ENCODE measurements at regions not wholly inside any gene's neighbourhood (a gene's known extent, or its start where the extent isn't known, plus 50 kb on each side); places are given as distances from the start of the nearest gene placed in this dataset.
"Not testable (repeated sequence)": the region's sequence is repeated elsewhere in the genome, so short reads cannot be mapped to it uniquely, and the experiment has no call there.

GRCh38 chr5:18292146-18292545 is 657.9 kb downstream of the TAF11L14 start:
- Mint-ChIP-seq H3K4me1 (ENCODE audit: low read depth) (no peaks in the 10 kb centered on the region), H3K4me3 (no peak overlapping the region), H3K27ac (no peak overlapping the region), H3K36me3 (no peaks in the 10 kb centered on the region), H3K9me3 (peaks cover 3% of the 10 kb centered on the region), H3K27me3 (no peaks in the 10 kb centered on the region)
- DNase-seq, result no peak
- CTCF ChIA-PET, result no interaction called here
- intact Hi-C loops (cut with micrococcal nuclease), result no loop called here
- POLR2A ChIA-PET, result no interaction called here

DNA sequence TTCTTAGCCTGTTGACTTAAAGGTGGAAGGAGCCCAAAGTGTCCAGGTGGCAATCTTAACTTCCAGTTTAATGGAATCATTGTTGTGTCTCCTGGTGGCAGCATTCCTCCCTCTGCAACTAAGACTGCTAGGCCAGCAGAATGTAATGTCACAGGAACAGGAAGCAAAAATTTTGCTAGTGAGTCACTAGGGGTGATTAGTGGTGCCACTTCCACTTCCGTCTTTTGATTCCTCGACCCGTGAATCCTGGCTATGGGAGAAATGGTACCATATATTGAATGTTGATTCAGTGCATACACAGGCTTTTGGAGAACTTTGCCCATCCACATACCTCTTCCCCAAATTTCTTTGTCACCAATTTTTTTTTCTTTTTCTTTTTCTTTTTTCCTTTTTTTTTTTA is 661.4 kb downstream of the TAF11L14 start:
- H3K9me3 Mint-ChIP-seq; DNase-seq; H3K4me3 Mint-ChIP-seq; H3K27ac Mint-ChIP-seq; CTCF ChIA-PET; H3K36me3 Mint-ChIP-seq; intact Hi-C loops (cut with micrococcal nuclease); H3K27me3 Mint-ChIP-seq; H3K4me1 Mint-ChIP-seq (ENCODE audit: low read depth): not testable (repeated sequence)
- POLR2A ChIA-PET, result interaction anchor here (0.7 kb wide), 1 partner anchor 8 kb away, joined by 3 read pairs; no protein-coding TSS in a partner anchor

GRCh38 chr5:18299166-18299565 is 664.9 kb downstream of the TAF11L14 start:
- DNase-seq, result no peak

DNA sequence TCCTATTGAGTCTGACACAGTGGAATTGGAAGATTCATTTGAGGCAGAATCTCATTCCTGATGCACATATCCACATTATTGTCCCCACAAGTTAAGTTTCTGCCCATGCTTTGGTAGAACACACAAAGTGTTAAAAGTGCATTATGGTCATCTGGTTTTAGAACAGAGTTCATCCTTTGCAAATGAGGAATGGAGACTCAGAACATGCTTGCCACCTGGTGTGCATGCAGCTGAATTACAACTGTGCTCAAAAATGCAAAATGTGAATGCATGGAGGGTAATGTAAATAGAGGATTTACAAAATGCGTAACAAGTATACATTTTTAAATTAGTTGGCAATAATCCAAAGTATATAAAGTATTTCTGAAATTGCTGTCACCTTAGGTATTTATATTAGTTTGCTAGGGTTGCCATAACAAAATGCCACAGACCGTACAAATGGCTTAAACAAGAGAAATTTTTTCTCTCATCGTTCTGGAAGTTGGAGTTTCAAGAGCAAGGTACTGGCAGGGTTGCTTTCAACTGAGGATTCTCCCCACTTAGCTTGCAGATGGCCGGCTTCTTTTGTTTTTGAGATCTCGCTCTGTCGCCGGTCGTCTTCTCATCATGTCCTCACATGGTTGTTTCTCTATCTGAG is 671.1 kb downstream of the TAF11L14 start:
- no peak overlapping the region for H3K4me3 Mint-ChIP-seq
- intact Hi-C loops (cut with micrococcal nuclease), result no loop called here
- peaks cover 4% of the 10 kb centered on the region for H3K9me3 Mint-ChIP-seq
- CTCF ChIA-PET, result no interaction called here
- no peaks in the 10 kb centered on the region for H3K4me1 Mint-ChIP-seq (ENCODE audit: low read depth)
- no peaks in the 10 kb centered on the region for H3K36me3 Mint-ChIP-seq
- no peaks in the 10 kb centered on the region for H3K27me3 Mint-ChIP-seq
- H3K27ac Mint-ChIP-seq, result no peak overlapping the region
- POLR2A ChIA-PET, result no interaction called here
- no peak for DNase-seq

More at GRCh38 chr5:18299166-18299565, 664.9 kb downstream of the TAF11L14 start:
- peaks cover 7% of the 10 kb centered on the region for H3K9me3 Mint-ChIP-seq
- H3K36me3 Mint-ChIP-seq, result no peaks in the 10 kb centered on the region
- POLR2A ChIA-PET, result no interaction called here
- CTCF ChIA-PET, result no interaction called here
- no peaks in the 10 kb centered on the region for H3K4me1 Mint-ChIP-seq (ENCODE audit: low read depth)
- H3K27me3 Mint-ChIP-seq, result no peaks in the 10 kb centered on the region
- intact Hi-C loops (cut with micrococcal nuclease), result no loop called here
- no peak overlapping the region for H3K27ac Mint-ChIP-seq
- no peak overlapping the region for H3K4me3 Mint-ChIP-seq

GRCh38 chr5:18311266-18311665 is 677.0 kb downstream of the TAF11L14 start:
- no peaks in the 10 kb centered on the region for H3K9me3 Mint-ChIP-seq
- ChIA-PET CTCF (no interaction called here), POLR2A (no interaction called here)
- no peaks in the 10 kb centered on the region for H3K4me1 Mint-ChIP-seq (ENCODE audit: low read depth)
- H3K36me3 Mint-ChIP-seq, result no peaks in the 10 kb centered on the region
- DNase-seq, result no peak
- no peak overlapping the region for H3K4me3 Mint-ChIP-seq
- intact Hi-C loops (cut with micrococcal nuclease), result no loop called here
- no peak overlapping the region for H3K27ac Mint-ChIP-seq
- no peaks in the 10 kb centered on the region for H3K27me3 Mint-ChIP-seq

DNA sequence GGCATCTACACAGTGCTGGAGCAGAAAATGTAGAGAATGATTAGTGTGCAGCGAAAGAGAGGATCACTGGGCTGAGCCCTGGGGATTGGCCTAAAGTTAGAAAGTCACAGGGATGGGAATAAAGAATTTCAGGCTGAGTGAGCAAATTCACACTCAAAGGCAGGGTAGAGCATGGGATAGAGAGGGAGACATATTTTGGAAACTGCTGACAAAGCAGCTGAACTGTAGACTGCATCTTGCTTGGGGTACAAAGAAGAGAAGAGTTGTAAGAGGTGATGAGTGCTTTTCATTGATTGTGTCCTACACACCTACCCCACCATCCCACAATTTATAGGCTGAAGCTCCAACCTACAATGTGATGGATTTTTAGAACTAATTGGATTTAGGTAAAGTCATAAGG is 677.8 kb downstream of the TAF11L14 start:
- Mint-ChIP-seq H3K27me3 (no peaks in the 10 kb centered on the region), H3K9me3 (no peaks in the 10 kb centered on the region), H3K4me3 (no peak overlapping the region), H3K4me1 (ENCODE audit: low read depth) (no peaks in the 10 kb centered on the region), H3K27ac (no peak overlapping the region), H3K36me3 (no peaks in the 10 kb centered on the region)
- DNase-seq, result no peak
- ChIA-PET POLR2A (no interaction called here), CTCF (interaction anchor here (0.6 to 1.0 kb wide), 2 partner anchors 8 to 496 kb away, joined by 3 read pairs; no protein-coding TSS in a partner anchor)
- intact Hi-C loops (cut with micrococcal nuclease), result no loop called here

- ChIA-PET CTCF (interaction anchor here (1.2 kb wide), 1 partner anchor 1098 kb away, joined by 6 read pairs; no protein-coding TSS in a partner anchor), POLR2A (no interaction called here)
- no peaks in the 10 kb centered on the region for H3K9me3 Mint-ChIP-seq
- no peak for DNase-seq
- H3K36me3 Mint-ChIP-seq, result no peaks in the 10 kb centered on the region
- H3K4me1 Mint-ChIP-seq (ENCODE audit: low read depth), result no peaks in the 10 kb centered on the region
- no peak overlapping the region for H3K4me3 Mint-ChIP-seq
- no peak overlapping the region for H3K27ac Mint-ChIP-seq
- H3K27me3 Mint-ChIP-seq, result no peaks in the 10 kb centered on the region
- intact Hi-C loops (cut with micrococcal nuclease), result loop anchor here (1.0 kb wide), 1 partner anchor 1098 kb away; no protein-coding TSS in a partner anchor
Measured at GRCh38 chr5:18314192-18314778, 680.0 kb downstream of the TAF11L14 start.

- CTCF ChIA-PET, result no interaction called here
- no peaks in the 10 kb centered on the region for H3K4me1 Mint-ChIP-seq (ENCODE audit: low read depth)
- POLR2A ChIA-PET, result no interaction called here
Measured at GRCh38 chr5:18321262-18321942, 687.1 kb downstream of the TAF11L14 start.

GRCh38 chr5:18323891-18324290 is 689.6 kb downstream of the TAF11L14 start:
- Mint-ChIP-seq H3K9me3 (peaks cover 5% of the 10 kb centered on the region), H3K4me1 (ENCODE audit: low read depth) (no peaks in the 10 kb centered on the region), H3K4me3 (no peak overlapping the region), H3K27me3 (no peaks in the 10 kb centered on the region), H3K27ac (no peak overlapping the region), H3K36me3 (no peaks in the 10 kb centered on the region)
- DNase-seq, result no peak
- POLR2A ChIA-PET, result no interaction called here
- CTCF ChIA-PET, result no interaction called here
- intact Hi-C loops (cut with micrococcal nuclease), result no loop called here

More at GRCh38 chr5:18321262-18321942, 687.1 kb downstream of the TAF11L14 start:
- Mint-ChIP-seq H3K9me3 (peaks cover 5% of the 10 kb centered on the region), H3K36me3 (no peaks in the 10 kb centered on the region), H3K27ac (no peak overlapping the region), H3K27me3 (no peaks in the 10 kb centered on the region), H3K4me3 (no peak overlapping the region)
- DNase-seq, result no peak
- intact Hi-C loops (cut with micrococcal nuclease), result no loop called here

DNA sequence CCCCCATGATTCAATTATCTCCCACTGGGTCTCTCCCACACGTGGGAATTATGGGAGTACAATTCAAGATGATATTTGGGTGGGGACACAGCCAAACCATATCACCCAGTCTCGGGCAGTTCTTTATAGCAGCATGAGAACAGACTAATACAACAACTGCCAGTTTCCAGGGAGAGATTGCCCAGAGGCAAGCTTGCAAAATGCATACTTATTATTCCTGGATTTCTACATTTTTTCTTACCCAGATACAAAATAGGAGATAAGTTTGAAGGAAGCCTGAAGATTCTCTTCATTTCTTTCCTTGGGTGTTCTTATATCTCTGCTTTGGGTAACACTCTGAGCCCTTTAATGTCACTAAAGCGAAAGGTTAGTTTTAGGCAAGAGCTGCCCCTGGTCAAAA is 691.2 kb downstream of the TAF11L14 start:
- intact Hi-C loops (cut with micrococcal nuclease), result no loop called here
- no peak overlapping the region for H3K27ac Mint-ChIP-seq

DNA sequence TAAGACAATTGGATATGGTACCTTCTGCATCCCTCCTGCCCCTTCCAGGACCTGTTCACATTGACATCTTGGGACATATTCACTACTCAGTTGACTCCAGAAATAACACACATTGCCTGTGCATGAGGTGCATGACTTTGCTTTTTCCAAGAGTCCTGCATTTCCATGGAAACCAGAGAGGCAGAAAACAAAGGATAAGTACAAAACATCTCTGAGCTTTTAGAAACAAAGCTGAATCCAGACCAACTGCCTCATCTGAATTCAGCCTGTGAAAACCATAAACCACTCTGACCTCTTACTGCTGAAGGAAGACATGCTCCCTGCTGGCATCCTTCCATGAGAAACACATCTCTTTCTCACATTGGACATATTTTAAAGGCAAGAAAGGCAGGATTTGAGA is 695.1 kb downstream of the TAF11L14 start:
- H3K27ac Mint-ChIP-seq, result no peak overlapping the region
- H3K4me3 Mint-ChIP-seq, result no peak overlapping the region
- H3K9me3 Mint-ChIP-seq, result peaks cover 12% of the 10 kb centered on the region
- ChIA-PET POLR2A (no interaction called here), CTCF (no interaction called here)
- H3K36me3 Mint-ChIP-seq, result no peaks in the 10 kb centered on the region
- H3K27me3 Mint-ChIP-seq, result no peaks in the 10 kb centered on the region
- H3K4me1 Mint-ChIP-seq (ENCODE audit: low read depth), result no peaks in the 10 kb centered on the region
- intact Hi-C loops (cut with micrococcal nuclease), result no loop called here
- DNase-seq, result no peak

More for the DNA sequence above, 691.2 kb downstream of the TAF11L14 start:
- POLR2A ChIA-PET, result no interaction called here
- Mint-ChIP-seq H3K36me3 (no peaks in the 10 kb centered on the region), H3K4me1 (ENCODE audit: low read depth) (no peaks in the 10 kb centered on the region), H3K27me3 (no peaks in the 10 kb centered on the region), H3K4me3 (no peak overlapping the region), H3K9me3 (peaks cover 5% of the 10 kb centered on the region)
- CTCF ChIA-PET, result no interaction called here
- DNase-seq, result no peak

- no peaks in the 10 kb centered on the region for H3K27me3 Mint-ChIP-seq
- intact Hi-C loops (cut with micrococcal nuclease), result no loop called here
Measured at GRCh38 chr5:18333841-18334240, 699.6 kb downstream of the TAF11L14 start.

GRCh38 chr5:18334949-18335348 is 700.7 kb downstream of the TAF11L14 start:
- H3K9me3 Mint-ChIP-seq, result peaks cover 7% of the 10 kb centered on the region
- intact Hi-C loops (cut with micrococcal nuclease), result no loop called here
- H3K4me1 Mint-ChIP-seq (ENCODE audit: low read depth), result no peaks in the 10 kb centered on the region
- no peak for DNase-seq
- no peaks in the 10 kb centered on the region for H3K27me3 Mint-ChIP-seq
- H3K36me3 Mint-ChIP-seq, result no peaks in the 10 kb centered on the region
- CTCF ChIA-PET, result no interaction called here
- H3K27ac Mint-ChIP-seq, result no peak overlapping the region
- H3K4me3 Mint-ChIP-seq, result no peak overlapping the region
- POLR2A ChIA-PET, result no interaction called here

More at GRCh38 chr5:18333841-18334240, 699.6 kb downstream of the TAF11L14 start:
- Mint-ChIP-seq H3K4me3 (no peak overlapping the region), H3K27ac (no peak overlapping the region), H3K36me3 (no peaks in the 10 kb centered on the region), H3K9me3 (peaks cover 7% of the 10 kb centered on the region), H3K4me1 (ENCODE audit: low read depth) (no peaks in the 10 kb centered on the region)
- ChIA-PET POLR2A (no interaction called here), CTCF (no interaction called here)
- DNase-seq, result no peak

Measured in activated CD4-positive, alpha-beta memory T cell treated with anti-CD3 and anti-CD28 coated beads for 36 hours (primary cell).